K562 (cell line): ENCODE measurements at regions not wholly inside any gene's neighbourhood (a gene's known extent, or its start where the extent isn't known, plus 50 kb on each side); places are given as distances from the start of the nearest gene placed in this dataset.

Source experiments
- ATAC-seq: fragments of 200-7000 bp; cut with Tn5 transposase; 3 replicates; pipeline ENCODE4 v1.9.1; 2020; ENCODE audit warnings: moderate library complexity
- BruUV-seq: library from RNA; stranded (reverse); fragments of 400-500 nt; replicated peaks from 2 replicates; lab custom pipeline; 2021; lab: Mats Ljungman, UMichigan
- CTCF ChIA-PET: fragments of 300-600 bp; formaldehyde crosslinking; extraction: SDS; loops from one replicate; lab custom pipeline; 2021; ENCODE audit warnings: low intra/inter-chr PET ratio; lab: Yijun Ruan, JAX
- POLR2A ChIA-PET: fragments of 300-600, 350-650 bp; sonication (Branson Sonifier 250); formaldehyde crosslinking; extraction: SDS; loops from one replicate; lab custom pipeline; 2021; ENCODE audit warnings: antibody characterized with exemption, inconsistent platforms; lab: Yijun Ruan, JAX
- DNase-seq, 4 experiments: peaks; one replicate each; pipeline versions ENCODE4 v3.0.0 to v3.0.0-alpha.2; 2011 to 2018; ENCODE audit warnings: low spot score in 3 of 4, mixed read lengths in 3 of 4; ENCODE audit errors: extremely low read depth in 1 of 4
- FAIRE-seq: peaks from 2 replicates; lab custom pipeline; 2011; peaks lifted over from hg19 to GRCh38; lab: Jason Lieb, UNC
- H2AFZ ChIP-seq: 2 replicates; pipeline ENCODE4 v1.6.0; 2011; ENCODE audit warnings: low read depth, low read length, control low read depth, inconsistent platforms
- H3K27ac ChIP-seq: fragments of 200-600 bp; 3 replicates; pipeline ENCODE4 v1.8.0; 2011; ENCODE audit warnings: low read depth, mild to moderate bottlenecking, control low read depth, inconsistent platforms, low read length, moderate library complexity, mixed read lengths; ENCODE audit errors: extremely low read depth
- H3K27me3 ChIP-seq, 2 experiments: fragments of 300-600 bp in 1 of 2; 2 replicates in 1 of 2; 3 replicates in 1 of 2; pipeline versions ENCODE4 v1.6.0 to v1.8.0; 2011; ENCODE audit warnings: inconsistent platforms in 2 of 2, low read length in 2 of 2, mild to moderate bottlenecking in 1 of 2, mixed read lengths in 1 of 2, moderate library complexity in 1 of 2; ENCODE audit not compliant: control insufficient read depth in 2 of 2, insufficient read depth in 2 of 2
- H3K36me3 ChIP-seq: fragments of 300-600 bp; 3 replicates; pipeline ENCODE4 v1.8.0; 2011; ENCODE audit warnings: mild to moderate bottlenecking, low read length, inconsistent platforms; ENCODE audit not compliant: control insufficient read depth, insufficient read depth
- H3K4me1 ChIP-seq, 2 experiments: fragments of 200-600 bp in 1 of 2; replicated peaks in 1 of 2; 2 replicates in 1 of 2; 3 replicates in 1 of 2; pipeline versions ENCODE4 v1.5.1 to v1.8.0; 2011; ENCODE audit warnings: inconsistent platforms in 2 of 2, low read length in 2 of 2, mild to moderate bottlenecking in 1 of 2, mixed read lengths in 1 of 2, moderate library complexity in 1 of 2; ENCODE audit not compliant: control insufficient read depth in 2 of 2, insufficient read depth in 2 of 2
- H3K4me2 ChIP-seq: 2 replicates; pipeline ENCODE4 v1.6.1; 2011; ENCODE audit warnings: low read length, control low read depth, inconsistent platforms, mixed read lengths; ENCODE audit not compliant: insufficient read depth
- H3K4me3 ChIP-seq: fragments of 200-600 bp; sonication (generic), shearing (Covaris generic); 2 replicates; pipeline ENCODE4 v1.5.1; 2016; ENCODE audit warnings: control low read depth, inconsistent platforms
- H3K79me2 ChIP-seq: fragments of 200-600 bp; 3 replicates; pipeline ENCODE4 v1.8.0; 2011; ENCODE audit warnings: low read length, inconsistent platforms; ENCODE audit not compliant: control insufficient read depth, insufficient read depth
- H3K9ac ChIP-seq, 2 experiments: 2 replicates each; pipeline versions ENCODE4 v1.6.0 to v1.6.1; 2011; ENCODE audit warnings: low read depth in 2 of 2, low read length in 2 of 2, control low read depth in 1 of 2, inconsistent platforms in 1 of 2, mild to moderate bottlenecking in 1 of 2, mixed read lengths in 1 of 2; ENCODE audit not compliant: insufficient read depth in 1 of 2
- H3K9me1 ChIP-seq: one replicate; pipeline ENCODE4 v1.6.0; 2011; ENCODE audit warnings: inconsistent platforms, mild to moderate bottlenecking, low read length, moderate library complexity; ENCODE audit not compliant: control insufficient read depth, insufficient read depth
- H3K9me3 ChIP-seq: replicated peaks from 2 replicates; pipeline ENCODE4 v1.5.1; 2011; ENCODE audit warnings: low read depth, low read length, inconsistent platforms; ENCODE audit not compliant: control insufficient read depth, insufficient read depth
- H4K20me1 ChIP-seq: replicated peaks from 2 replicates; pipeline ENCODE4 v1.6.1; 2011; ENCODE audit warnings: low read length, inconsistent platforms, mixed read lengths; ENCODE audit not compliant: control insufficient read depth, insufficient read depth
- GABPB2 ChIP-seq: fragments of 250-450 bp; sonication (Bioruptor Pico); conservative IDR thresholded peaks from 2 replicates; pipeline ENCODE4 v1.5.1; 2021; ENCODE audit warnings: mild to moderate bottlenecking
- MEIS2 ChIP-seq: fragments of 450-650 bp; IDR thresholded peaks from 2 replicates; pipeline ENCODE4 v1.6.1; 2014; ENCODE audit warnings: mild to moderate bottlenecking; ENCODE audit not compliant: partially characterized antibody
- RAD21 ChIP-seq, 2 experiments: fragments of 250-450 bp in 1 of 2; fragments of 450-650 bp in 1 of 2; sonication (Bioruptor Pico) in 1 of 2; formaldehyde crosslinking in 1 of 2; IDR thresholded peaks in 1 of 2; conservative IDR thresholded peaks in 1 of 2; 2 replicates each; pipeline versions ENCODE4 v1.4.0 to v1.8.0; 2020 to 2022; ENCODE audit warnings: mild to moderate bottlenecking in 2 of 2, moderate library complexity in 1 of 2
- ZNF12 ChIP-seq: sonication (generic); formaldehyde crosslinking; IDR thresholded peaks from 2 replicates; pipeline ENCODE4 v1.4.0; 2020; ENCODE audit warnings: mild to moderate bottlenecking, missing genetic modification reagents
- ZNF124 ChIP-seq: sonication (generic); formaldehyde crosslinking; IDR thresholded peaks from 2 replicates; pipeline ENCODE4 v1.8.1; 2022; ENCODE audit warnings: missing genetic modification reagents
- ZNF239 ChIP-seq: fragments of 250-450 bp; sonication (Bioruptor Pico); IDR thresholded peaks from 2 replicates; pipeline ENCODE4 v1.4.0; 2020; ENCODE audit warnings: mild to moderate bottlenecking
- WGBS: fragments of 100-300 bp; shearing (Covaris generic); methylation state at CpG from one replicate; pipeline ENCODE4 v1.1.6; 2016; ENCODE audit warnings: low coverage, mixed read lengths; ENCODE audit not compliant: insufficient coverage; ENCODE audit errors: missing lambda C conversion rate; 5-methylcytosine and 5-hydroxymethylcytosine counted together
- in situ Hi-C: fragments of 300-500 bp; cut with MboI; formaldehyde crosslinking; loops from 4 replicates; pipeline ENCODE4 v1.15.0; 2018; ENCODE audit warnings: inconsistent platforms, mixed read lengths
- intact Hi-C: fragments of 100-400 bp; cut with micrococcal nuclease; formaldehyde crosslinking; loops from 2 replicates; pipeline ENCODE4 v1.14.2; 2022
- TF ChIP-seq, protein P1 (sequence below): sonication (generic); formaldehyde crosslinking; IDR thresholded peaks from 2 replicates; pipeline ENCODE4 v1.8.0; 2023; ENCODE audit warnings: missing genetic modification reagents, mild to moderate bottlenecking, borderline replicate concordance

DNA sequence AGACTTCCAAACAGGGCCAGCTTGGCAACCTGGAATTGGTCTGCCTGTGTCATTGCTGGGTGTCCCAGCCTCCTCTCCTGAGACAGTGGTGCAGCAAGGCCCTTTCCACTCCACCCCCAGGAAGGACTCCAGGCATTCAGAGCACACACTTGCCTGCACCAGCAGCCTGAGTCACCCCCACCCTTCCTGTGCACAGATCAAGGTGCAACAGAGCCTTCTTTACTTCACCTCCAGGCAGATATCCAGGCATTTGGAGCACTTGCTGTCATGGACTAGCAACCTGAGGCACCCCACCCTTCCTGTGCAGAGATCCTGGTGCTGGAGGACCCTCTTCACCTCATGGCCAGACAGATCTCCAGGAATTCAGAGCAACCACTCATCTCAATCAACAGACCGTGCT is 135.8 kb downstream of the GASK1B start:
- H3K9ac ChIP-seq, result no peak overlapping the region
- H3K4me3 ChIP-seq, result no peak overlapping the region
- in situ Hi-C loops, result no loop called here
- FAIRE-seq (no peak), ATAC-seq (no peak), DNase-seq (no peak)
- BruUV-seq, result no TSS peak
- no peaks in the 10 kb centered on the region for H3K36me3 ChIP-seq
- H3K27me3 ChIP-seq, result no peaks in the 10 kb centered on the region
- no peak overlapping the region for H3K27ac ChIP-seq
- H3K79me2 ChIP-seq, result no peaks in the 10 kb centered on the region
- 0% methylated on average over 1 of the region's 1 CpG for WGBS
- H2AFZ ChIP-seq, result no peak overlapping the region
- H3K4me2 ChIP-seq, result no peak overlapping the region
- TF ChIP-seq ZNF124 (CRISPR knock-in tag) (no peak), ZNF239 (CRISPR knock-in tag) (no peak), GABPB2 (CRISPR knock-in tag) (no peak), ZNF12 (CRISPR knock-in tag) (no peak), MEIS2 (no peak), RAD21 (CRISPR knock-in tag; conservative IDR thresholded peaks at IDR 0.05 in 1 of 2, IDR thresholded peaks at IDR 0.05 in 1 of 2) (no peak)
- TF ChIP-seq, protein P1, sequence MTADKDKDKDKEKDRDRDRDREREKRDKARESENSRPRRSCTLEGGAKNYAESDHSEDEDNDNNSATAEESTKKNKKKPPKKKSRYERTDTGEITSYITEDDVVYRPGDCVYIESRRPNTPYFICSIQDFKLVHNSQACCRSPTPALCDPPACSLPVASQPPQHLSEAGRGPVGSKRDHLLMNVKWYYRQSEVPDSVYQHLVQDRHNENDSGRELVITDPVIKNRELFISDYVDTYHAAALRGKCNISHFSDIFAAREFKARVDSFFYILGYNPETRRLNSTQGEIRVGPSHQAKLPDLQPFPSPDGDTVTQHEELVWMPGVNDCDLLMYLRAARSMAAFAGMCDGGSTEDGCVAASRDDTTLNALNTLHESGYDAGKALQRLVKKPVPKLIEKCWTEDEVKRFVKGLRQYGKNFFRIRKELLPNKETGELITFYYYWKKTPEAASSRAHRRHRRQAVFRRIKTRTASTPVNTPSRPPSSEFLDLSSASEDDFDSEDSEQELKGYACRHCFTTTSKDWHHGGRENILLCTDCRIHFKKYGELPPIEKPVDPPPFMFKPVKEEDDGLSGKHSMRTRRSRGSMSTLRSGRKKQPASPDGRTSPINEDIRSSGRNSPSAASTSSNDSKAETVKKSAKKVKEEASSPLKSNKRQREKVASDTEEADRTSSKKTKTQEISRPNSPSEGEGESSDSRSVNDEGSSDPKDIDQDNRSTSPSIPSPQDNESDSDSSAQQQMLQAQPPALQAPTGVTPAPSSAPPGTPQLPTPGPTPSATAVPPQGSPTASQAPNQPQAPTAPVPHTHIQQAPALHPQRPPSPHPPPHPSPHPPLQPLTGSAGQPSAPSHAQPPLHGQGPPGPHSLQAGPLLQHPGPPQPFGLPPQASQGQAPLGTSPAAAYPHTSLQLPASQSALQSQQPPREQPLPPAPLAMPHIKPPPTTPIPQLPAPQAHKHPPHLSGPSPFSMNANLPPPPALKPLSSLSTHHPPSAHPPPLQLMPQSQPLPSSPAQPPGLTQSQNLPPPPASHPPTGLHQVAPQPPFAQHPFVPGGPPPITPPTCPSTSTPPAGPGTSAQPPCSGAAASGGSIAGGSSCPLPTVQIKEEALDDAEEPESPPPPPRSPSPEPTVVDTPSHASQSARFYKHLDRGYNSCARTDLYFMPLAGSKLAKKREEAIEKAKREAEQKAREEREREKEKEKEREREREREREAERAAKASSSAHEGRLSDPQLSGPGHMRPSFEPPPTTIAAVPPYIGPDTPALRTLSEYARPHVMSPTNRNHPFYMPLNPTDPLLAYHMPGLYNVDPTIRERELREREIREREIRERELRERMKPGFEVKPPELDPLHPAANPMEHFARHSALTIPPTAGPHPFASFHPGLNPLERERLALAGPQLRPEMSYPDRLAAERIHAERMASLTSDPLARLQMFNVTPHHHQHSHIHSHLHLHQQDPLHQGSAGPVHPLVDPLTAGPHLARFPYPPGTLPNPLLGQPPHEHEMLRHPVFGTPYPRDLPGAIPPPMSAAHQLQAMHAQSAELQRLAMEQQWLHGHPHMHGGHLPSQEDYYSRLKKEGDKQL (CRISPR knock-in tag), result no peak
- no peaks in the 10 kb centered on the region for H3K4me1 ChIP-seq
- ChIA-PET POLR2A (no interaction called here), CTCF (no interaction called here)
- H3K9me3 ChIP-seq, result no peaks in the 10 kb centered on the region; the same call in none of the 2 replicates
- H3K9me1 ChIP-seq, result no peaks in the 10 kb centered on the region
- no peaks in the 10 kb centered on the region for H4K20me1 ChIP-seq
- intact Hi-C loops, result no loop called here
